Upper lobe of left lung (tissue), 6 donors: ENCODE measurements at regions not wholly inside any gene's neighbourhood (a gene's known extent, or its start where the extent isn't known, plus 50 kb on each side); places are given as distances from the start of the nearest gene placed in this dataset.

Experiments used
- ATAC-seq, 2 donors: fragments of 200-7000 bp; cut with Tn5 transposase; one replicate each; pipeline ENCODE4 v1.9.1; 2022; ENCODE audit warnings: mild to moderate bottlenecking in 2 of 2, moderate library complexity in 2 of 2; ENCODE audit not compliant: low FRiP score in 2 of 2
- DNase-seq, 2 donors: peaks; one replicate each; pipeline ENCODE4 v3.0.0-alpha.2; 2019 to 2020
- H3K27ac ChIP-seq, 4 donors: fragments of 200-600 bp; sonication (generic); one replicate each; pipeline ENCODE4 v1.5.1; 2016 to 2019
- H3K27me3 ChIP-seq, 4 donors: fragments of 200-600 bp; sonication (generic); one replicate each; pipeline ENCODE4 v1.5.1; 2017 to 2019
- H3K36me3 ChIP-seq, 4 donors: fragments of 200-600 bp; sonication (generic); one replicate each; pipeline ENCODE4 v1.5.1; 2016 to 2019
- H3K4me1 ChIP-seq, 4 donors: fragments of 200-600 bp; sonication (generic); one replicate each; pipeline ENCODE4 v1.5.1; 2018 to 2019
- H3K4me3 ChIP-seq, 4 donors: fragments of 200-600 bp; sonication (generic); one replicate each; pipeline ENCODE4 v1.5.1; 2017 to 2019; ENCODE audit warnings: mild to moderate bottlenecking in 2 of 4, moderate library complexity in 1 of 4
- H3K9me3 ChIP-seq, 4 donors: fragments of 200-600 bp; sonication (generic); one replicate each; pipeline ENCODE4 v1.5.1; 2018 to 2019
- CTCF ChIP-seq, 6 experiments: fragments of 450-650 bp in 4 of 6; fragments of 200-600 bp in 2 of 6; sonication (generic) in 2 of 6; IDR thresholded peaks; one replicate each; pipeline ENCODE4 v1.5.1; 2016 to 2019; ENCODE audit warnings: antibody characterized with exemption in 6 of 6
- EP300 ChIP-seq, 4 donors: sonication (generic); formaldehyde crosslinking; IDR thresholded peaks; one replicate each; pipeline ENCODE4 v1.5.1; 2017; ENCODE audit warnings: antibody characterized with exemption in 4 of 4, control low read depth in 2 of 4
- POLR2A ChIP-seq, 4 donors: fragments of 450-650 bp; IDR thresholded peaks; one replicate each; pipeline ENCODE4 v1.5.1; 2016 to 2017; ENCODE audit warnings: antibody characterized with exemption in 4 of 4, mild to moderate bottlenecking in 2 of 4
- POLR2AphosphoS5 ChIP-seq, 2 donors: sonication (generic); formaldehyde crosslinking; IDR thresholded peaks; one replicate each; pipeline ENCODE4 v1.5.1; 2017; ENCODE audit warnings: antibody characterized with exemption in 2 of 2
- WGBS, 2 donors: methylation state at CpG; one replicate each; pipeline ENCODE4 v1.1.5; 2017 to 2018; 5-methylcytosine and 5-hydroxymethylcytosine counted together
- donor health status: DM: no; HTN: no; CAD: no; lungs with moderate emphysema.
- donor health status: DM: no; HTN: yes; CAD: no; lungs with severe emphysema.

GRCh38 chr1:203401199-203401877, 50.4 kb upstream of the FMOD start:
- Histone ChIP-seq H3K9me3 (no peaks in the 10 kb centered on the region), H3K27ac (peak overlapping the region in 3 of 4 donors; percentile 62 to 71 (median 69)), H3K27me3 (no peaks in the 10 kb centered on the region), H3K4me3 (no peak overlapping the region), H3K4me1 (peaks cover 0 to 12% (median 10%) of the 10 kb centered on the region in 4 donors), H3K36me3 (no peaks in the 10 kb centered on the region)
- WGBS, 2 donors = 84 to 86% methylated on average over 10 of the region's 10 CpGs
- no peak for DNase-seq
- ATAC-seq = no peak
- TF ChIP-seq EP300 (IDR thresholded peaks at IDR 0.05) (no peak), CTCF (IDR thresholded peaks at IDR 0.05) (no peak), POLR2AphosphoS5 (IDR thresholded peaks at IDR 0.05) (no peak), POLR2A (IDR thresholded peaks at IDR 0.05) (no peak)

- Histone ChIP-seq H3K4me1 (peaks cover 0 to 13% (median 10%) of the 10 kb centered on the region in 4 donors), H3K9me3 (no peaks in the 10 kb centered on the region), H3K27ac (peak overlapping the region; percentile 52 to 71 (median 66)), H3K4me3 (no peak overlapping the region), H3K27me3 (no peaks in the 10 kb centered on the region), H3K36me3 (no peaks in the 10 kb centered on the region)
- TF ChIP-seq POLR2A (IDR thresholded peaks at IDR 0.05) = no peak
- no peak for TF ChIP-seq EP300 (IDR thresholded peaks at IDR 0.05)
- no peak for TF ChIP-seq CTCF (IDR thresholded peaks at IDR 0.05)
- TF ChIP-seq POLR2AphosphoS5 (IDR thresholded peaks at IDR 0.05) = no peak
- DNase-seq = no peak
- 77 to 84% methylated on average over 3 of the region's 3 CpGs for WGBS, 2 donors
- ATAC-seq = no peak
Measured at GRCh38 chr1:203402152-203402551, 51.2 kb upstream of the FMOD start.

- TF ChIP-seq POLR2A (IDR thresholded peaks at IDR 0.05) (no peak), EP300 (IDR thresholded peaks at IDR 0.05) (peak in 2 of 4 donors; percentile 29 to 82), CTCF (IDR thresholded peaks at IDR 0.05) (no peak), POLR2AphosphoS5 (IDR thresholded peaks at IDR 0.05) (peak in 1 of 2 donors; percentile 79)
- WGBS, 2 donors = 44 to 46% methylated on average over 6 of the region's 6 CpGs
- ATAC-seq (peak in 1 of 2 donors; percentile 78), DNase-seq (no peak)
- Histone ChIP-seq H3K27me3 (no peaks in the 10 kb centered on the region), H3K4me3 (no peak overlapping the region), H3K9me3 (no peaks in the 10 kb centered on the region), H3K27ac (peak overlapping the region; percentile 43 to 75 (median 62)), H3K4me1 (peaks cover 0 to 13% (median 10%) of the 10 kb centered on the region in 4 donors), H3K36me3 (no peaks in the 10 kb centered on the region)
Measured at GRCh38 chr1:203402629-203403337, 51.9 kb upstream of the FMOD start.

GRCh38 chr1:203403586-203403985, 52.7 kb upstream of the FMOD start:
- H3K27me3 ChIP-seq = no peaks in the 10 kb centered on the region
- DNase-seq (no peak), ATAC-seq (no peak)
- H3K4me1 ChIP-seq = peaks cover 5 to 16% (median 12%) of the 10 kb centered on the region in 4 donors
- peak overlapping the region; percentile 43 to 75 (median 51) for H3K27ac ChIP-seq
- no peak for TF ChIP-seq POLR2AphosphoS5 (IDR thresholded peaks at IDR 0.05)
- no peak for TF ChIP-seq EP300 (IDR thresholded peaks at IDR 0.05)
- no peak for TF ChIP-seq CTCF (IDR thresholded peaks at IDR 0.05)
- no peak for TF ChIP-seq POLR2A (IDR thresholded peaks at IDR 0.05)
- no peak overlapping the region for H3K4me3 ChIP-seq
- 69 to 75% methylated on average over 5 of the region's 5 CpGs for WGBS, 2 donors
- no peaks in the 10 kb centered on the region for H3K36me3 ChIP-seq
- no peaks in the 10 kb centered on the region for H3K9me3 ChIP-seq
